ENCODE measurements at regions not wholly inside any gene's neighbourhood (a gene's known extent, or its start where the extent isn't known, plus 50 kb on each side); places are given as distances from the start of the nearest gene placed in this dataset.
"Not testable (repeated sequence)": the region's sequence is repeated elsewhere in the genome, so short reads cannot be mapped to it uniquely, and the experiment has no call there.

DNA sequence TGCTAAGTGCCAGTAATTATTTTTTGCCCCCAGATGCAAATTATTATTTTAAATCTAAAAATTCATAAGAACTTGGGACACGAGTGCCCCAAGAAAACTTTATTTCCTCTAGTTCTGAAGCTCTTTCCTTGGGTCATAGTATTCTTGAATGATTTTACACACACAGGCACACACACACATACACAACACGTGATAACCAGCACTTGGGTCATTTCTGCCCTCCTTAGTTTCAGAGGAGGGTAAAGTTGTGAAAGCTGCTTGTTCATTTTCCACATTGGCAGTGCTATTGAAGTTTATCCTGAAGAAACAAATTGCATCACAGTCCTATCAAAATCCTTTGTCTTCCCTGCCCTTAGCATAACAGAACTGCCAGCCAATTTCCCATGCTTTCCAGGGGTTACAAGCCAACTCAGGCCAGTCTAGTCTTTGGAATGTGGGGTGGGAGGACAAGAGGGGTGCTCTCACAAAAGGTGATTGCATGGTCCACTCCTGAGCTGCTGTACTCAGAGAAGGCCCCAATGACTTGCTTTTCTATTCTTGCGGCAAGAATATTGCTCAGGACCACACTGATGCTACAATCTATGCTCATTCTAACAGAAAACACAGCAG lies 98.5 kb upstream of the POGK start:
- no peak overlapping the region for H3K4me3 ChIP-seq (ENCODE audit: low read depth, low read length)
- in situ Hi-C loops (cut with HindIII; ENCODE audit: low sequenced_read_pairs): no loop called here
- TF ChIP-seq, protein P1, sequence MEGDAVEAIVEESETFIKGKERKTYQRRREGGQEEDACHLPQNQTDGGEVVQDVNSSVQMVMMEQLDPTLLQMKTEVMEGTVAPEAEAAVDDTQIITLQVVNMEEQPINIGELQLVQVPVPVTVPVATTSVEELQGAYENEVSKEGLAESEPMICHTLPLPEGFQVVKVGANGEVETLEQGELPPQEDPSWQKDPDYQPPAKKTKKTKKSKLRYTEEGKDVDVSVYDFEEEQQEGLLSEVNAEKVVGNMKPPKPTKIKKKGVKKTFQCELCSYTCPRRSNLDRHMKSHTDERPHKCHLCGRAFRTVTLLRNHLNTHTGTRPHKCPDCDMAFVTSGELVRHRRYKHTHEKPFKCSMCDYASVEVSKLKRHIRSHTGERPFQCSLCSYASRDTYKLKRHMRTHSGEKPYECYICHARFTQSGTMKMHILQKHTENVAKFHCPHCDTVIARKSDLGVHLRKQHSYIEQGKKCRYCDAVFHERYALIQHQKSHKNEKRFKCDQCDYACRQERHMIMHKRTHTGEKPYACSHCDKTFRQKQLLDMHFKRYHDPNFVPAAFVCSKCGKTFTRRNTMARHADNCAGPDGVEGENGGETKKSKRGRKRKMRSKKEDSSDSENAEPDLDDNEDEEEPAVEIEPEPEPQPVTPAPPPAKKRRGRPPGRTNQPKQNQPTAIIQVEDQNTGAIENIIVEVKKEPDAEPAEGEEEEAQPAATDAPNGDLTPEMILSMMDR (IDR thresholded peaks at IDR 0.05; ENCODE audit: low read depth, low read length, missing control alignments): no peak
- DNase-seq (ENCODE audit: low read depth): no peak

DNA sequence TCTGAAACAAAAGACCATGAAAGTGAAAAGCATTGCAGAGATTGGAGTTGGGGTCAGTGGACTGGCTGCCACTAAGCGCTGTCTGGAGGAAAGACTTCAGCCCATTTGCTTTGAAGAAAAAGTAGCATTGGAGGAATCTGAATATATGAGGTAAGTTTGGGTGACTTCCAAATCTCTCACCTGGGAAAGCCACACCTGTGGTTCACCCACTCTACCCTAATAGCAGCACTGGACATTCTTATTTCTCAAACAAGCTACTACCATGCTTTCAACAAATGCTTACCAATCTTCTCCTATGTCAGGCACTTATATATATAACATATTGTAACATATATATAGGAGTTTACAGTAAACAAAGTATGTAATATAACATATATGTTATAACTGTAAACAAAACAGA lies 76.0 kb upstream of the POGK start:
- H3K4me3 ChIP-seq (ENCODE audit: low read depth, low read length): no peak overlapping the region
- TF ChIP-seq, protein P1 (IDR thresholded peaks at IDR 0.05; ENCODE audit: low read depth, low read length, missing control alignments): no peak
- in situ Hi-C loops (cut with HindIII; ENCODE audit: low sequenced_read_pairs): no loop called here

GRCh38 chr1:166766942-166767341 lies 72.3 kb upstream of the POGK start:
- no peak overlapping the region for H3K4me3 ChIP-seq (ENCODE audit: low read depth, low read length)
- TF ChIP-seq, protein P1 (IDR thresholded peaks at IDR 0.05; ENCODE audit: low read depth, low read length, missing control alignments): no peak
- in situ Hi-C loops (cut with HindIII; ENCODE audit: low sequenced_read_pairs): no loop called here
- no peak for DNase-seq (ENCODE audit: low read depth)

More for the DNA sequence above, 76.0 kb upstream of the POGK start:
- DNase-seq (ENCODE audit: low read depth): no peak

DNA sequence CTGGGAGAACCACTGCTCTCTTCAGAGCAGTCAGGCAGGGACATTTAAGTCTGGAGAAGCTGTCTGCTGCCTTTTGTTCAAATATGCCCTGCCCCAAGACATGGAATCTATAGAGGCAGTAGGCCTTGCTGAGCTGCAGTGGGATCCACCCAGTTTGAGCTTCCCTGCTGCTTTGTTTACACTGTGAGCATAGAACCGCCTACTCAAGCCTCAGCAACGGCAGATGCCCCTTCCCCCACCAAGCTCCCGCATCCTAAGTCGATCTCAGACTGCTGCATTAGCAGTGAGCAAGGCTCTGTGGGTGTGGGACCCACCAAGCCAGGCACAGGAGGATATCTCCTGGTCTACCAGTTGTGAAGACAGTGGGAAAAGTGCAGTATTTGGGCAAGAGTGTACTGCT lies 54.6 kb upstream of the POGK start:
- DNase-seq (ENCODE audit: low read depth); H3K4me3 ChIP-seq (ENCODE audit: low read depth, low read length); in situ Hi-C loops (cut with HindIII; ENCODE audit: low sequenced_read_pairs): not testable (repeated sequence)

DNA sequence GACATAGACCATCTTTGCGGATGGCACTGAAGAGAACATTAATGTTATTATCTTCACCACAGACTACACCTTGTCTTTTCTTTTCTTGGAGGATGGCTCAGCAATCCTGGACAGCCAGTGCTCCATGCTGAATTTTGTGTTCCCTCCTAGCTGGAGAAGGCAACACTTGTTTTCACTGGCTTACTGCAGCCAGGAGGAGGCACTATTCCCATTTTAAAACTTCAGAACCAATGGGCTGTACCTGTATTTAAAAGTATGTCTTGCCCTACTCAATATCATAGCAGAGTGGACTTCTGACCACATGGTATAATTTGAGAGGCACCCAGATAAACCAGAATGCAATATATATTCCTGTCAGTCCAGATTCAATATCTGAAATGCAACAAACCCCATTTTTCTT lies 53.3 kb upstream of the POGK start:
- no peak overlapping the region for H3K4me3 ChIP-seq (ENCODE audit: low read depth, low read length)
- no peak for DNase-seq (ENCODE audit: low read depth)
- TF ChIP-seq, protein P1 (IDR thresholded peaks at IDR 0.05; ENCODE audit: low read depth, low read length, missing control alignments): no peak

DNA sequence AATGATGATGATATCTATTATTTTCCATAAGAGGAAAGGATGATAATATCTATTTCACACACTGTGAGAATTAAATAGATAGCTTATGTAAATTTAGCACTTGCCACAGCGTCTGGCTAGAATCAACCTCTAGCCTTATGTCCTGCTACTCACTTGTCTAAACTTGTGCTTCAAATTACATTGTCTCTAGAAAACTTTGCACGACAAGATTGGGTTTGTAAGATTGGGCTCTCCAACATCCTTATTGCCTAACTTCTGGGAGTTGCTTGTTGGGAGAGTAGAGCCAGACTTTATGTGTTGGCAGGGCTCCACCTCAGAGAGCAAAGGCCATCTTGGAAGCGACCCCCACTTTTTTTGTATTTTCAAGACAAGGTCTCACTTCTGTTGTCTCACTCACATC lies 50.0 kb upstream of the POGK start:
- in situ Hi-C loops (cut with HindIII; ENCODE audit: low sequenced_read_pairs): no loop called here

More for the DNA sequence above, 53.3 kb upstream of the POGK start:
- in situ Hi-C loops (cut with HindIII; ENCODE audit: low sequenced_read_pairs): no loop called here

More for the DNA sequence above, 50.0 kb upstream of the POGK start:
- no peak overlapping the region for H3K4me3 ChIP-seq (ENCODE audit: low read depth, low read length)
- no peak for DNase-seq (ENCODE audit: low read depth)
- TF ChIP-seq, protein P1 (IDR thresholded peaks at IDR 0.05; ENCODE audit: low read depth, low read length, missing control alignments): no peak
